ENCODE measurements at regions not wholly inside any gene's neighbourhood (a gene's known extent, or its start where the extent isn't known, plus 50 kb on each side); places are given as distances from the start of the nearest gene placed in this dataset.
A peak's percentile ranks its signal among the peaks of the same experiment; 100 is the strongest.

DNA sequence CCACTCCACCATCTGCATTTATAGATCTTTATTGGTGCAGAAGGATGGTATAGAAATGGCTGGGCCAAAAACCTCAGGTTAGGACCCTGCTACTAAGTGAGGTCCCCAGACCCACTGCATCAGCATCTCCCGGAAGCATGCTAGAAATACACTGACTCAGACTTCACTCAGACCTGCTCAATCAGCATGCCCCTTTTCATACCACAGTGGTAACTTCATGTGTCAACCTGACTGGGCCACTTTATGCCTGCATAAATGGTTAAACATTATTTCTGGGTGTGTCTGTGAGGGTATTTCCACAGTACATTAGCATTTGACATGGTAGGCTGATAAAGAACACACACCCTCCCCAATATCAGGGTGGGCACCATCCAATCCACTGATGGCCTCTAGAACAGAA, 118.6 kb upstream of the VCX3B start:
- dilution Hi-C loops (cut with MboI; ENCODE audit: extremely low pct_ligation_motif_present, low sequenced_read_pairs): no loop called here

DNA sequence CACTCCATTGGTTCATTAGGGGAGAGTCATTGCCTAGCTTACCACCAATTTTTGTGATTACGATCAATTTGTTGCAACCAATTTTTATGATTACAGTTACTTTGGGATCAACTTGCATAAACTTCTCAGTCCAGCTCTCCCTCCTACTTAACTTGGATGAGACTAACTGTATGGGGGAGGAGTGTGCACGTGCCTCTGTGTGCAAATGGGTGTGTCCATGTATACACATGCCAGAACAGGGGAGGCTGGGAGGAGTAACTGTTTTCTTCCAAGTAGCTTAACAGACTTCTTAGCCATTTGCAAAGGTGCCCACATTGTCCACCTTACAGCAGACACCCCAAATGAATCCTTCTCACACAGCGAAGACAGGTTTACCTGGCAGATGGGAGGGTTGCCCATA, 117.7 kb upstream of the VCX3B start:
- H3K27me3 ChIP-seq (ENCODE audit: control insufficient read depth, extremely low read depth, insufficient read depth, low read length): no peaks in the 10 kb centered on the region
- H3K9me1 ChIP-seq (ENCODE audit: control insufficient read depth, extremely low read depth, insufficient read depth, low read length): no peaks in the 10 kb centered on the region
- H3K36me3 ChIP-seq (ENCODE audit: control insufficient read depth in 2 of 2, extremely low read depth in 1 of 2, insufficient read depth in 2 of 2, low read length in 2 of 2): no peaks in the 10 kb centered on the region
- no peaks in the 10 kb centered on the region for H3K9me3 ChIP-seq (ENCODE audit: control insufficient read depth, low read depth, low read length)
- no peak for TF ChIP-seq EZH2 (IDR thresholded peaks at IDR 0.05; ENCODE audit: low read length)
- TF ChIP-seq CTCF (optimal IDR thresholded peaks at IDR 0.05 in 1 of 3, IDR thresholded peaks at IDR 0.05 in 1 of 3, conservative IDR thresholded peaks at IDR 0.05 in 1 of 3; ENCODE audit: extremely low read depth in 1 of 3, insufficient read depth in 2 of 3, low read length in 3 of 3): no peak
- H3K4me2 ChIP-seq (ENCODE audit: control insufficient read depth, extremely low read depth, insufficient read depth, low read depth, low read length): no peak overlapping the region
- H3K27ac ChIP-seq (ENCODE audit: control insufficient read depth, insufficient read depth, low read length): no peak overlapping the region
- no peaks in the 10 kb centered on the region for H3K79me2 ChIP-seq (ENCODE audit: control insufficient read depth, insufficient read depth, low read length)
- H2AFZ ChIP-seq (ENCODE audit: control insufficient read depth, low read length): no peak overlapping the region
- FAIRE-seq (no peak), DNase-seq (ENCODE audit: low read depth, low spot score) (no peak)
- no peak overlapping the region for H3K9ac ChIP-seq (ENCODE audit: control insufficient read depth, extremely low read depth, insufficient read depth, low read length)
- H4K20me1 ChIP-seq (ENCODE audit: control insufficient read depth, extremely low read depth, insufficient read depth, low read length): no peaks in the 10 kb centered on the region
- no peak overlapping the region for H3K4me3 ChIP-seq (ENCODE audit: control insufficient read depth in 2 of 3, extremely low read depth in 1 of 3, insufficient read depth in 2 of 3, low read depth in 1 of 3, low read length in 3 of 3)
- dilution Hi-C loops (cut with MboI; ENCODE audit: extremely low pct_ligation_motif_present, low sequenced_read_pairs): no loop called here
- H3K4me1 ChIP-seq (ENCODE audit: control insufficient read depth, extremely low read depth, insufficient read depth, low read length): peaks cover 31% of the 10 kb centered on the region

More for the DNA sequence above, 118.6 kb upstream of the VCX3B start:
- Histone ChIP-seq H3K4me3 (ENCODE audit: control insufficient read depth in 2 of 3, extremely low read depth in 1 of 3, insufficient read depth in 2 of 3, low read depth in 1 of 3, low read length in 3 of 3) (no peak overlapping the region), H3K4me2 (ENCODE audit: control insufficient read depth, extremely low read depth, insufficient read depth, low read depth, low read length) (no peak overlapping the region), H3K27ac (ENCODE audit: control insufficient read depth, insufficient read depth, low read length) (peak overlapping the region; percentile 66), H3K79me2 (ENCODE audit: control insufficient read depth, insufficient read depth, low read length) (no peaks in the 10 kb centered on the region), H4K20me1 (ENCODE audit: control insufficient read depth, extremely low read depth, insufficient read depth, low read length) (no peaks in the 10 kb centered on the region), H3K4me1 (ENCODE audit: control insufficient read depth, extremely low read depth, insufficient read depth, low read length) (peaks cover 31% of the 10 kb centered on the region), H3K36me3 (ENCODE audit: control insufficient read depth in 2 of 2, extremely low read depth in 1 of 2, insufficient read depth in 2 of 2, low read length in 2 of 2) (no peaks in the 10 kb centered on the region), H2AFZ (ENCODE audit: control insufficient read depth, low read length) (no peak overlapping the region), H3K9me3 (ENCODE audit: control insufficient read depth, low read depth, low read length) (no peaks in the 10 kb centered on the region), H3K9me1 (ENCODE audit: control insufficient read depth, extremely low read depth, insufficient read depth, low read length) (no peaks in the 10 kb centered on the region), H3K9ac (ENCODE audit: control insufficient read depth, extremely low read depth, insufficient read depth, low read length) (no peak overlapping the region), H3K27me3 (ENCODE audit: control insufficient read depth, extremely low read depth, insufficient read depth, low read length) (no peaks in the 10 kb centered on the region)
- DNase-seq (ENCODE audit: low read depth, low spot score) (no peak), FAIRE-seq (no peak)
- TF ChIP-seq EZH2 (IDR thresholded peaks at IDR 0.05; ENCODE audit: low read length) (no peak), CTCF (optimal IDR thresholded peaks at IDR 0.05 in 1 of 3, IDR thresholded peaks at IDR 0.05 in 1 of 3, conservative IDR thresholded peaks at IDR 0.05 in 1 of 3; ENCODE audit: extremely low read depth in 1 of 3, insufficient read depth in 2 of 3, low read length in 3 of 3) (no peak)
